Psoas muscle (tissue), 7 donors: ENCODE measurements at regions not wholly inside any gene's neighbourhood (a gene's known extent, or its start where the extent isn't known, plus 50 kb on each side); places are given as distances from the start of the nearest gene placed in this dataset.

Source experiments
- ATAC-seq, 4 donors: fragments of 200-7000 bp; cut with Tn5 transposase; one replicate each; pipeline ENCODE4 v1.9.1; 2020; ENCODE audit warnings: moderate library complexity in 3 of 4, mild to moderate bottlenecking in 2 of 4
- DNase-seq, 2 donors: peaks; one replicate each; pipeline ENCODE4 v3.0.0-alpha.2; 2020
- H3K27ac ChIP-seq: fragments of 200-600 bp; one replicate; pipeline ENCODE4 v1.8.0; 2022
- H3K27me3 ChIP-seq, 3 donors: fragments of 200-600 bp in 1 of 3; one replicate each; pipeline versions ENCODE4 v1.6.1 to v1.8.0; 2013 to 2022; ENCODE audit warnings: low read length in 2 of 3, mild to moderate bottlenecking in 2 of 3, moderate library complexity in 1 of 3; ENCODE audit not compliant: insufficient read depth in 3 of 3
- H3K36me3 ChIP-seq, 2 donors: fragments of 200-600 bp in 1 of 2; one replicate each; pipeline versions ENCODE4 v1.6.1 to v1.8.0; 2013 to 2022; ENCODE audit warnings: low read depth in 1 of 2, mild to moderate bottlenecking in 1 of 2, moderate library complexity in 1 of 2; ENCODE audit not compliant: insufficient read depth in 1 of 2
- H3K4me1 ChIP-seq: fragments of 200-600 bp; one replicate; pipeline ENCODE4 v1.8.0; 2022
- H3K4me3 ChIP-seq: fragments of 200-600 bp; one replicate; pipeline ENCODE4 v1.8.0; 2022; ENCODE audit warnings: mild to moderate bottlenecking
- H3K9me3 ChIP-seq: fragments of 200-600 bp; one replicate; pipeline ENCODE4 v1.8.0; 2022
- WGBS, 3 donors: extraction: QIAGEN DNeasy Blood & Tissue Kit; methylation state at CpG; one replicate each; pipeline versions ENCODE4 v1.1.6 to v1.1.7; 2013; 5-methylcytosine and 5-hydroxymethylcytosine counted together
- intact Hi-C, 2 donors: fragments of 100-400 bp; cut with DNase I; formaldehyde crosslinking; loops; one replicate each; pipeline versions ENCODE4 v1.11.0 to v1.14.2; 2022
- TF ChIP-seq, protein P1 (sequence below): fragments of 200-600 bp; IDR thresholded peaks from one replicate; pipeline ENCODE4 v1.8.0; 2022; ENCODE audit warnings: antibody characterized with exemption
- donor health status: healthy with polysubstance abuse.
- donor health status: DM: no; HTN: no; CAD: no; lungs with moderate emphysema.
- donor health status: Bipolar disorder and iron deficiency.
- donor health status: healthy.
- donor health status: DM: yes; HTN: yes; CAD: no.
- donor health status: DM: no; HTN: no; CAD: no.
- donor health status: DM: yes; HTN: yes; CAD: no.

DNA sequence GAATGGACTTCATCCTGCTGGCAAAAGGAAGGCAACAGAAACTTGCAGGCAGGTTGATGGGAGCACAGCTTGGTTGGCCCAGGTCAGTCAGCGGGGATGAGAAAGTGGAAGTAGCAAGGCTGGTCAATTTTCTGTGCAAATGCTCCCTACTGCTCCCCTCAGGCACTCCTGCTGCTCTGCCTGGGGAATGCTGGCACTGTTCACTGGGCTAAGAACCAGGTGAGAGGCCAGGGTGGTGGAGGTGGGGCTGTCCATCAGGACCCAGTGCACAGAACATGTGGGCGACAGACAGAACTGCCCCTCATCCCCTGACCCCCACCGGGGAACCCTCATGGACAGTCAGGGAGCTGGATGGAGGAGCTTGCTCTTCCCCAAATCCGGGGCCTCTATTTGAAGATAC lies 593.1 kb downstream of the IRX1 start:
- TF ChIP-seq, protein P1, sequence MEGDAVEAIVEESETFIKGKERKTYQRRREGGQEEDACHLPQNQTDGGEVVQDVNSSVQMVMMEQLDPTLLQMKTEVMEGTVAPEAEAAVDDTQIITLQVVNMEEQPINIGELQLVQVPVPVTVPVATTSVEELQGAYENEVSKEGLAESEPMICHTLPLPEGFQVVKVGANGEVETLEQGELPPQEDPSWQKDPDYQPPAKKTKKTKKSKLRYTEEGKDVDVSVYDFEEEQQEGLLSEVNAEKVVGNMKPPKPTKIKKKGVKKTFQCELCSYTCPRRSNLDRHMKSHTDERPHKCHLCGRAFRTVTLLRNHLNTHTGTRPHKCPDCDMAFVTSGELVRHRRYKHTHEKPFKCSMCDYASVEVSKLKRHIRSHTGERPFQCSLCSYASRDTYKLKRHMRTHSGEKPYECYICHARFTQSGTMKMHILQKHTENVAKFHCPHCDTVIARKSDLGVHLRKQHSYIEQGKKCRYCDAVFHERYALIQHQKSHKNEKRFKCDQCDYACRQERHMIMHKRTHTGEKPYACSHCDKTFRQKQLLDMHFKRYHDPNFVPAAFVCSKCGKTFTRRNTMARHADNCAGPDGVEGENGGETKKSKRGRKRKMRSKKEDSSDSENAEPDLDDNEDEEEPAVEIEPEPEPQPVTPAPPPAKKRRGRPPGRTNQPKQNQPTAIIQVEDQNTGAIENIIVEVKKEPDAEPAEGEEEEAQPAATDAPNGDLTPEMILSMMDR: no peak
- no peaks in the 10 kb centered on the region for H3K4me1 ChIP-seq
- intact Hi-C loops: no loop called here
- DNase-seq (no peak), ATAC-seq (no peak)
- H3K9me3 ChIP-seq: no peaks in the 10 kb centered on the region
- no peak overlapping the region for H3K4me3 ChIP-seq
- H3K27me3 ChIP-seq: no peaks in the 10 kb centered on the region
- no peaks in the 10 kb centered on the region for H3K36me3 ChIP-seq
- 75 to 87% (median 82%) methylated on average over 4 of the region's 4 CpGs for WGBS, 3 donors
- no peak overlapping the region for H3K27ac ChIP-seq

DNA sequence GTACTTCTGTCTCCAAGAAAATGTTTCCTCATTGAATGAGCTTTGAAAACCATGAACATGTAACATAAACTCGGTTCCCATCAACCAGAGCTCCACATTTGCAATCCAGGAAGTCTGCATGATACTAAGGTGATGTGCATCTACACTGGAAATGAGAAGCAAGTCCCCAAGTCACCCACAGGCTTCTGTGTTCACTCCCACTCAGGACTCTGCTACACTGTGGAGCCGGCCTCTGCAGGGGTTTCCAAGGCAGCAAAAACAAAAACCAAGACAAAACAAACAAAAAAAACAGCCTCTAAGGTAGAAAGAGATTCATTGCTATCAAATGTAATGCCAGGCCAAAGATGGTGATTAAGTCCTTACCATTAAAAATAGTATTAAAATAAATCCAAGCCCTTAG lies 593.7 kb downstream of the IRX1 start:
- TF ChIP-seq, protein P1: no peak
- intact Hi-C loops: no loop called here
- no peaks in the 10 kb centered on the region for H3K4me1 ChIP-seq
- no peak for ATAC-seq
- no peaks in the 10 kb centered on the region for H3K36me3 ChIP-seq
- no peak overlapping the region for H3K4me3 ChIP-seq
- no peaks in the 10 kb centered on the region for H3K9me3 ChIP-seq
- no peak for DNase-seq
- H3K27me3 ChIP-seq: no peaks in the 10 kb centered on the region
- H3K27ac ChIP-seq: no peak overlapping the region
- 29 to 55% (median 32%) methylated on average over 2 of the region's 2 CpGs for WGBS, 3 donors

DNA sequence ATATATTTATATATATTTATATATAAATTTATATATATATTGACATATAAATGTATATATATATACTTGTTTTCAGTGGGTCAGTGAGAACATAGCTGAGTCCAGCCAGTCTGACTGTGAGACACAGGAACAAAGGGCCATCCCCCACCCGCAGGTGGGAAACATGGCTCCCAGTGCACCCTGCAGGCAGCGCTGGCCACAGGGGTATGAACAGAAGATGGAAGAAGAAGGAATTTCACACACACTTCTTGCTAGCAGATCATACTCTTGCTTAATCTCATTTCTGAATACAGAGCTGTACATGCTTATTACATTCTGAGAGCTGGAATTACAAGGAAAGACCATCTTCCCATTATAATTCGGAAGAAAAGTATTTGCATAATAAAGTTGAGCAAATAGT lies 595.4 kb downstream of the IRX1 start:
- TF ChIP-seq, protein P1: no peak
- 90 to 96% (median 91%) methylated on average over 3 of the region's 3 CpGs for WGBS, 3 donors
- no peak overlapping the region for H3K4me3 ChIP-seq
- intact Hi-C loops: no loop called here
- ATAC-seq: no peak
- no peaks in the 10 kb centered on the region for H3K36me3 ChIP-seq
- no peaks in the 10 kb centered on the region for H3K9me3 ChIP-seq
- no peak for DNase-seq
- H3K27ac ChIP-seq: no peak overlapping the region
- H3K27me3 ChIP-seq: no peaks in the 10 kb centered on the region
- no peaks in the 10 kb centered on the region for H3K4me1 ChIP-seq

DNA sequence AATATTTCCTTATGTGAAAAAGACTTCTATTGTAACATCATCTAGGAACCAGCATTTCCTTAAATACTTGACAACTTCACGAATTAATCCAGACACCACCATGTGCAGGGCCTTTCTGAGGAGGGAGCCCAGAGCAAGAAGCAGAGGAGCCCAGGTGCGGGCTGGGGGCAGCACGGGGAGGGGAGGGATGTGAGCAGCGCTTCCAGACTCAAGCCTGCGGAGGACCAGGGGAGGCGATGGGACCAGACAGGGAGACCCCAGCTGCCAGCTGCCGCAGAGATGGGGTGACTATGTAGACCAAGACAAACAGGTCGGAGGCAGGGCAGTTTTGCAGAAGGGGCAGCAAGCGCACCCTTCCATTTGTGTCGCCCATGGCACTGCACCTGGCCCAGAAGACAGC lies 596.1 kb downstream of the IRX1 start:
- TF ChIP-seq, protein P1: no peak
- intact Hi-C loops: no loop called here
- whole genome bisulfite sequencing, 3 donors: 91 to 94% (median 93%) methylated on average over 10 of the region's 10 CpGs

DNA sequence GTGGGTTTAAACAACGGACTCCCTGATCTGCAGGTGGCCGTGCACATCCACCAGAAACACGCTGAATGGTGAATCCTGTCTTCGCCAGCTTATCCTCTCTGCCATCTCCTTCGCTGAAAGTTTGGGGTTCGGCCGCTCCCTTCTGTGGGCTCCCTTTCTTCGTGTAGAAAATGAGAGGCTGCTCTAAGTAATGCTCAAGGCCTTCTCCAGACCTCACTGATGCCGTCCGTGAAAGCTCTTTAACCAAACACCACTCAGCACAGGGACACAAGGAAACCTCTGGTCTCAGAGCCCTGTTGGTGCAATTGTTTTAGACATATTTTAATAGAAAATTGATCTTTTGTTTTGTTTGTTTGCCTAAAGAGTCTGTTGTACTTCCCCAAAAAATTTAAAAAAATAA lies 596.5 kb downstream of the IRX1 start:
- Histone ChIP-seq H3K4me3 (no peak overlapping the region), H3K4me1 (no peaks in the 10 kb centered on the region), H3K27ac (no peak overlapping the region), H3K27me3 (no peaks in the 10 kb centered on the region), H3K36me3 (no peaks in the 10 kb centered on the region), H3K9me3 (no peaks in the 10 kb centered on the region)
- no peak for ATAC-seq
- DNase-seq: no peak
- intact Hi-C loops: no loop called here
- TF ChIP-seq, protein P1: no peak
- 87% methylated on average over 10 of the region's 10 CpGs for WGBS, 3 donors

More for the DNA sequence above, 596.1 kb downstream of the IRX1 start:
- Histone ChIP-seq H3K9me3 (no peaks in the 10 kb centered on the region), H3K4me3 (no peak overlapping the region), H3K27me3 (no peaks in the 10 kb centered on the region), H3K4me1 (no peaks in the 10 kb centered on the region), H3K36me3 (no peaks in the 10 kb centered on the region), H3K27ac (no peak overlapping the region)
- ATAC-seq (no peak), DNase-seq (no peak)
